ENCODE measurements at regions not wholly inside any gene's neighbourhood (a gene's known extent, or its start where the extent isn't known, plus 50 kb on each side); places are given as distances from the start of the nearest gene placed in this dataset.

DNA sequence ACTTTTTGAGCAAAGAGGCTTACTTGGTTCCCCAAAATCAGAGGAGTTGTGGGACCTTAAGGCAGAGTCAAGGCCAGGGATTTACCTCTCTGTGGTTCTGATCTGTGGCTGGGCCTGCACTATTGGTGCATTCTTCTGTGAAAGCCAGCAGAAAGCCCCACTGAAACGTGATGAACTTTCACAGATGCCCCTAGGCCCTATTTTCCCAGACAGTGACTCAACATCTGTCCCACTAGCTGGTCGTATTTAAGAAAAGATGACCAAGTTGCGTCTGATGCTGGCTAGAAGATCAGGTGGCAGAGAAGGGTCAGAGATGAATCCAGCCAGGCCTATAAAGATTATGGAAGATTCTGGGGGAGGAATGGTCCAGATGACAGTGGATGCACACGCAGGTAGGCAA, 153.1 kb downstream of the ACTL7B start:
- Histone ChIP-seq H3K79me2 (ENCODE audit: control insufficient read depth, insufficient read depth, low read length) (no peaks in the 10 kb centered on the region), H4K20me1 (ENCODE audit: control insufficient read depth, extremely low read depth, insufficient read depth, low read length) (no peaks in the 10 kb centered on the region), H3K9me1 (ENCODE audit: control insufficient read depth, extremely low read depth, insufficient read depth, low read length) (no peaks in the 10 kb centered on the region), H3K4me3 (ENCODE audit: control insufficient read depth in 2 of 3, extremely low read depth in 1 of 3, insufficient read depth in 2 of 3, low read depth in 1 of 3, low read length in 3 of 3) (no peak overlapping the region), H3K27me3 (ENCODE audit: control insufficient read depth, extremely low read depth, insufficient read depth, low read length) (no peaks in the 10 kb centered on the region), H3K4me2 (ENCODE audit: control insufficient read depth, extremely low read depth, insufficient read depth, low read depth, low read length) (no peak overlapping the region), H3K9me3 (ENCODE audit: control insufficient read depth, low read depth, low read length) (no peaks in the 10 kb centered on the region), H3K9ac (ENCODE audit: control insufficient read depth, extremely low read depth, insufficient read depth, low read length) (no peak overlapping the region), H3K27ac (ENCODE audit: control insufficient read depth, insufficient read depth, low read length) (no peak overlapping the region), H3K4me1 (ENCODE audit: control insufficient read depth, extremely low read depth, insufficient read depth, low read length) (peaks cover 2% of the 10 kb centered on the region), H3K36me3 (ENCODE audit: control insufficient read depth in 2 of 2, extremely low read depth in 1 of 2, insufficient read depth in 2 of 2, low read length in 2 of 2) (no peaks in the 10 kb centered on the region), H2AFZ (ENCODE audit: control insufficient read depth, low read length) (no peak overlapping the region)
- DNase-seq (ENCODE audit: low read depth, low spot score) (no peak), FAIRE-seq (no peak)
- TF ChIP-seq CTCF (optimal IDR thresholded peaks at IDR 0.05 in 1 of 3, IDR thresholded peaks at IDR 0.05 in 1 of 3, conservative IDR thresholded peaks at IDR 0.05 in 1 of 3; ENCODE audit: extremely low read depth in 1 of 3, insufficient read depth in 2 of 3, low read length in 3 of 3) (no peak), EZH2 (IDR thresholded peaks at IDR 0.05; ENCODE audit: low read length) (no peak)
- dilution Hi-C loops (cut with MboI; ENCODE audit: extremely low pct_ligation_motif_present, low sequenced_read_pairs) = no loop called here

DNA sequence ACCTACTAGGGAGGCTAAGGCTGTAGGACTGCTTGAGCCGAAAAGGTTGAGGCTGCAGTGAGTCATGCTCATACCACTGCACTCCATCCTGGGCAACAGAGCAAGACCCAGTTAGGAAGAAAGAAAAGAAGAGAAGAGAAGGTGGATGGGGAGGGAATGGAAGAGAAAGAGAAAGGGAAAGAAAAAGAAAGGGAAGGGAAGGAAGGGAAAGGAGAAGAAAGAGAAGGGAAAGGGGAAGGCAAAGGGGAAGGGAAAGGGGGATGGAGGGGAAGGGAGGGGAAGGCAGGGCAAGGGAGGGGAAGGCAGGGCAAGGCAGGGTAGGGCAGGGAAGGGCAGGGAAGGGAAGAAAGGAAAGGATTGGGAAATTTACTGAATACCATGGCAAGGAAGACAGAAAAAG, 157.0 kb downstream of the ACTL7B start:
- Histone ChIP-seq H3K4me2 (ENCODE audit: control insufficient read depth, extremely low read depth, insufficient read depth, low read depth, low read length) (no peak overlapping the region), H3K27me3 (ENCODE audit: control insufficient read depth, extremely low read depth, insufficient read depth, low read length) (no peaks in the 10 kb centered on the region), H3K4me1 (ENCODE audit: control insufficient read depth, extremely low read depth, insufficient read depth, low read length) (peaks cover 5% of the 10 kb centered on the region), H4K20me1 (ENCODE audit: control insufficient read depth, extremely low read depth, insufficient read depth, low read length) (no peaks in the 10 kb centered on the region), H3K9me3 (ENCODE audit: control insufficient read depth, low read depth, low read length) (peaks cover 8% of the 10 kb centered on the region), H3K27ac (ENCODE audit: control insufficient read depth, insufficient read depth, low read length) (no peak overlapping the region), H3K79me2 (ENCODE audit: control insufficient read depth, insufficient read depth, low read length) (no peaks in the 10 kb centered on the region), H3K4me3 (ENCODE audit: control insufficient read depth in 2 of 3, extremely low read depth in 1 of 3, insufficient read depth in 2 of 3, low read depth in 1 of 3, low read length in 3 of 3) (no peak overlapping the region), H2AFZ (ENCODE audit: control insufficient read depth, low read length) (no peak overlapping the region), H3K9ac (ENCODE audit: control insufficient read depth, extremely low read depth, insufficient read depth, low read length) (no peak overlapping the region), H3K9me1 (ENCODE audit: control insufficient read depth, extremely low read depth, insufficient read depth, low read length) (no peaks in the 10 kb centered on the region), H3K36me3 (ENCODE audit: control insufficient read depth in 2 of 2, extremely low read depth in 1 of 2, insufficient read depth in 2 of 2, low read length in 2 of 2) (no peaks in the 10 kb centered on the region)
- no peak for DNase-seq (ENCODE audit: low read depth, low spot score)
- FAIRE-seq = no peak
- TF ChIP-seq CTCF (optimal IDR thresholded peaks at IDR 0.05 in 1 of 3, IDR thresholded peaks at IDR 0.05 in 1 of 3, conservative IDR thresholded peaks at IDR 0.05 in 1 of 3; ENCODE audit: extremely low read depth in 1 of 3, insufficient read depth in 2 of 3, low read length in 3 of 3) = no peak
- no peak for TF ChIP-seq EZH2 (IDR thresholded peaks at IDR 0.05; ENCODE audit: low read length)
- dilution Hi-C loops (cut with MboI; ENCODE audit: extremely low pct_ligation_motif_present, low sequenced_read_pairs) = no loop called here

Data from keratinocyte (primary cell).